ENCODE measurements at regions not wholly inside any gene's neighbourhood (a gene's known extent, or its start where the extent isn't known, plus 50 kb on each side); places are given as distances from the start of the nearest gene placed in this dataset.

GRCh38 chr17:14959106-14959648 lies 305.9 kb downstream of the PMP22 start:
- no peak for DNase-seq (ENCODE audit: extremely low read depth, low read depth, low spot score)

DNA sequence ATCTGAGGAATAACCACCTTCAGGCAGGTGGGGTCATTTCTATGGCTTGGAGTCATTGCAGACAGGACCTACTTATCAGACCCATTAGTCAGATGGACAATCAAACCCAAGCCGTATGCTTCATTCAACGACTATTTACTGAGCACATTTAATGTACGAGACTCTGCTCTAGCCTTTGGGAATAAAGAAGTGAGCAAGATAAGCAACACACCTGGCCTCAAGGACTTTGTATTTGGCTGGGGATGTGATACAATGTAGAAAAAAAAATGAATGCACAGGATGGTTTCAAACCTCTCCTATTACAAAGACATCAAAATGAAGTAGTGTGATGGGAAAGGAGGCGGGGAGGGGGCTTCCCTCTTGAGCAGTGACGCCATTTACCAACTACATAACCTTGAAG lies 311.7 kb downstream of the PMP22 start:
- no peak for DNase-seq (ENCODE audit: extremely low read depth, low read depth, low spot score)

DNA sequence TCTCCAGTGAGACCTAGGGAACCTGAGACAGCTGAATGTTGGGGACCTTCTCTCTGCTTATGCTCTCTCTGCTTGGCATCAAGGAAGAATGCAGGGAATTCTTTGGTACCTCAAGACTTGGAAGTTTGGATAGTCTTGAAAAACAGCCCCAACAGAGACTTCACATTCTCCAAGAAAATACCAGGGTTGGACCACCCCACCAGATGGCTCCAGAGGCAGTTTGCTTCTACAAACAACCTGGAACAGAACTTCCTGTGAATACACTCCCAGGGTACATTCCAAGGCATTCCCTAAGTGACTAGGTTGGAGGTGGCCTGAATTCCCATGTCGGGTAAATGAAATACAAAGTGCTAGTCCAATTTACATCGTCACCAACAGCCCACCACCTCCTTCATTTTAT lies 314.4 kb downstream of the PMP22 start:
- DNase-seq (ENCODE audit: extremely low read depth, low read depth, low spot score): no peak

DNA sequence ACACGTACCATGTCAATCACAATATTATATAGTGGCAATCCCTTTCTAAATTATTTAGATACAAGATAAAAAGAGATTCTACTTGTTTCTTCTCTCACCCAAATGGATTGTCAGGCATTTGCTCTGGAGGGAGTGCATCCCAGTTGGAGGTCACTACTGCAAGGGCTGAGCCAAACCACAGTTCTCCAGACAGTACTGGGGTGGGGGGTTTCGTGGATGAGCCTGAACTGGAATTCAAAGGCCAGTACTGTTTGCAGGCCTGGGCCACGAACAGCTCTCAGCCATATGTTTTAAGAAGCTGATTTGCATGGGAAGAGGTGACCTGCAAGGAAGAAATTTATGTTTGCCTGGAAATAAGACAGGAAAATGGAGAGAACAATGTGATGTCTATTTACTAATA lies 314.9 kb downstream of the PMP22 start:
- no peak for DNase-seq (ENCODE audit: extremely low read depth, low read depth, low spot score)

DNA sequence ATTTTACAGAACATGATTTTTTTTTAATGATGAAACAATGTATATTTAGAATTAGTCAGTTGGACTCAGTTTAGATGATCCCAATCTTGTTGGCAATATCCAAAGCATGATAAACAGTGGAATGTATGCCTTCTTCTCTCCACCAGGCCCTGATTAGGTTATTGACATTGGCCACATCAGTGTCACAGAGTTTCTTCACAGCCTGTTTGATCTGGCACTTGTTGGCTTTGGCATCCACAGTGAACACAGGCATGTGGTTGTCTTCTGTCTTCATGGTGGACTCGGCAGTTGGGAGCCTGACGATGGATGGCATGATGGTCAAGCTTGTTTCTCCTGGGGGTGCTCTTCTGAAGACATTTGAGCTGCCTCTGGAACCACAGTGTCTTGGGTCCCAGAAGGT lies 317.5 kb downstream of the PMP22 start:
- no peak for DNase-seq (ENCODE audit: extremely low read depth, low read depth, low spot score)

DNA sequence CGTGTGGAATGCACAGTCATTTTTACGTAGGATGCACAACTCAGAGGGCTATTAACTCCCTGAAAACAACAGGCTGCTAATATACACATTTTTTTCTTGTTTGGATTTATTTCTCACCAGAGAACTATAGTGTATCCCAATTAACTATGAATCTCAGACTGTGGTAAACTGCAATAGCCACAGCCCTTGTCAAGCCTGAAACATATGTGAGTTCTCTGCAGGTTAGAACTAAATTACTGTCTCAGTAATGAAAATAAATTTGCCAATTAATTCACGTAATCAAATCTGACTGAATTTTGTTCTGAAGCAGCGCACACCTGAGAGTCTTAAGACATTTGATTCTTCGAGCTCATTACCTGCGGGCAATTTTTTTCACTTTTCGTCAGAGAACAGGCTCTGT lies 318.6 kb downstream of the PMP22 start:
- no peak for DNase-seq (ENCODE audit: extremely low read depth, low read depth, low spot score)

DNA sequence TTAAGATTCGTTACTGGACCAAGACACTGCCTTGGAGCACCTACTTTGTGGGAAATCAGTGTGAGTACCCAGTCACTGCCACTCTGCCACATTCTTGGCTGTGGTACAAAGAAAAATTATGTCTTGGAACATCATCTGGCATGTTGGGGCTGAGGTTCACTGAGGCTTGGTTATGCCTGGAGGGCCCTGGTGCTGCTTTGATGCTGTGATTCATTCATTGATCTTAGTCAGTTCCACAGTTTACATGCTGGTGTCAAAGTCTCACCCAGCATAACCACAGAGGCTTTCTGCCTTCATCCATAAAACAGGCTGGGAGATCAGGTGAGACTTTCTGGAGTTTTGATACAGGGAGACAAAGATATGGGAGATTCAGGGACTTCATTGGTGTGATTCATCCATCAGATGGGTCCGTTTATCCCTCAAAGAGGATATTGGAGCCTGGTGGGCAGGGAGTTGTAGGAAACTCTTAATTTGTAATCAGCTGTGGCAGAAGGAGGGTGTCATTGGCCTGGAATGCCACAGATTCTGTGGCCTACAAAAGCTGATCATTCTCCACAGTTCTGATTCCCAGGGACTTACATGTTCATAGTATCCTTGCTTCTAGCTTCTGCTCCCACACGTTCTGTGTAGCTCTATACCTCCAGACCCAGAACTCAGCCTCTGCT lies 322.5 kb downstream of the PMP22 start:
- DNase-seq (ENCODE audit: extremely low read depth, low read depth, low spot score): no peak

DNA sequence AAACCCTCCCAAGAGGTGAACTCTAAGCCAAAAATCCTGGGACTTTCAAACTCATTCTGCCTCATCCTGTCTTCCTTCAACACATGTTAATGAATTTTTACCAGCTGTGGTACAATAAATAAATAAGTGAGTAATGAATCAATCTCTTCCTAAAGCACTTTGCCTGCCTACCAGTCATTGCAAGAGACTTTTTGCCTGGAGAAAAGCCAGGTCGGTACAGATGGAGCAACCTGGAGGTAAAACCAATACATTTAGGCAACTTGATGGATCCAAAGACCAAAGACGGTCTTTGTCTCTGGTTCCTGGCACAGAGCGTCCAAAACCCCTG lies 324.2 kb downstream of the PMP22 start:
- DNase-seq (ENCODE audit: extremely low read depth, low read depth, low spot score): no peak

- DNase-seq (ENCODE audit: extremely low read depth, low read depth, low spot score): no peak
Measured at GRCh38 chr17:14940108-14940937, 324.8 kb downstream of the PMP22 start.

DNA sequence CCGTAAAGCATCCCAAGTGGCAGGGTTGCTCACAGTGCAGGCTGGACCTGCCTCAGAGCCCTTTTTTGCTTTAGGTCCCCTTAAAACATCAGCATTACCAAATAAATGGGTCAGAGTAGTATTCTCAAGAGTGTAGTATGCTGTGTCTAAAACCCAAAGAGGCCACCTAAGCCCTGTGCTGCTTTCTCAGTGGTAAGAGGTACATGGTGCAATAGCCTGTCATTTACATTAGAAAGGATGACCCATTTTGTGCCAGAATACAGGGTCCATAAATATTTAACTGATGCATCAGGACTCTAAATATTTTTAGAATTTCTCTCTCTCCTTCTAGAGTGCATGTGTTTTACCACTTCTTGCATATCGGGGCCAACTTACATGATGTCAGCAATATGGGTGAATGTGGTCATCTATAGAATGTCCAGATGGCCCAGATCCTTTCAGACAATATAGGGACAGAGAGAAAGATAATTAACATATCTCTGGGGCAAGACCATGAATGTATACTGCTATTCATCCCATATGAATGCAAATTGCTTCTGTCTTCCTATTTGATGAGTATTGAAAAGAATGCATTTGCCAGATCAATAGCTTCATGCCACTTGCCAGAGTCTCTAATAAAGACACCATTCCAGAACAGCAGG lies 329.2 kb downstream of the PMP22 start:
- no peak for DNase-seq (ENCODE audit: extremely low read depth, low read depth, low spot score)

- DNase-seq (ENCODE audit: extremely low read depth, low read depth, low spot score): no peak
Measured at GRCh38 chr17:14935139-14935841, 329.8 kb downstream of the PMP22 start.

DNA sequence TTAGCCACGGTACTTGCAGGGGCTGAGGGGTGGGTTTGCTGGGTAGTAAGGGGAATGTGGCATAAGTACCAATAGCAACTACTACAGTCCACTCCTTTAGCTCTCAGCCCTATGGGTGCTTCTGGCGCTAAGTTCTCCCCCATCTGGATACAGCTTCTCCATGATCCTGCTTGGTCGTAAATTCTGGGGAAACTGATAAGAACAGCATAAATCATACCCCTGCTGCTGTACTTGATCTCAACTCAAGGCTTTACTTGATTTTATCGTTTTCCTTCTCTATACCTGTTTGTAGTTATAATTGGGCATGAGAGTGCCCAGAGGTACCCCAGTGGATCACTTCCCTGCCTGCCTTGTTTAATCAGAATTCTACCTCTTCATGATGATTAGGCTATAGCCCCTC lies 331.4 kb downstream of the PMP22 start:
- DNase-seq (ENCODE audit: extremely low read depth, low read depth, low spot score): no peak

DNA sequence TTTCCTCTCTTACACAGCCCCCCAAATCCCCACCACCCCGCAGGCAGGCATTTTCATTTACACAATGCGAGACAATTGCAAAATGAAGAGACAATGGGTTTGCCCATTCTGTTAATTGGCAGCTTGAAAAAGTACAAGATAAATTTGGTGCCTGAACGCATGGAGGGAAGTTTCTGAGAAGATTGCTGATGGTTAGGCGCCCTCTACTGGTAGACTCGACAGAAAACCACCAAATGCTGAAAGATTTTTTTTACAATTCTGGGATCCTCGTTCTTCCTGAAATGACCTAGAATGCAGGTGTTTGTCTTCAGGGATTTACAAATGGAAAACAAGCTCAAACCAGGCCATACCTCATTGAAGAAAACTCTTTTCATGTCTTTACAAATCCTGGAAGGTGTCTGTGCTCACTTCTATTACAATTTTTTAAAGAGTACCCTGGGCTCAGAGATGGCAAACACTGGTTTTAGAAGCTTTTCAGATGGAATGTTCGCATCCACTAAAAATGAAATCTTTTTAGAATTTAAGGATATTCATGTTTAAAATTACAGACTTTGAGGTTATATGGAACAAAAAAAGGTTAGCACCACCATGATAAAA lies 338.5 kb downstream of the PMP22 start:
- DNase-seq (ENCODE audit: extremely low read depth, low read depth, low spot score): peak; percentile 14

DNA sequence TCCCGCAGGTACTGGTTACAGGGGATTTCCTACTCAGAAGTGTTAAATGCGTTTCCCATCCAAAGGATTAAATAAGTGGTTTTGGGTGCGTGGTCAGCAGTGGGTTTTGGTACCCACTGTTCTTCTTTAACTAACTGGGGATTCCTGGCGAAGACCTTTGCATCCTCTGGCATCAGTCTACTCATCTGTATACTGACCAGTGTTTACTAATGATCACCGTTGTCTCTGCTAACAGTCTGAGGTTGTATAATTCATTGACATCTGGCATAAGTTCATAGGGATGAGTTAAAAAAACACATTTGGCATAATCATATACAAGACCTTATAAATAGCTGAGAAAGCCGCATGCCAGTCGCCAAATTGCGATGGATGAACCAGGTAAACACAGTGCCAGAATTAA lies 339.1 kb downstream of the PMP22 start:
- DNase-seq (ENCODE audit: extremely low read depth, low read depth, low spot score): no peak

DNA sequence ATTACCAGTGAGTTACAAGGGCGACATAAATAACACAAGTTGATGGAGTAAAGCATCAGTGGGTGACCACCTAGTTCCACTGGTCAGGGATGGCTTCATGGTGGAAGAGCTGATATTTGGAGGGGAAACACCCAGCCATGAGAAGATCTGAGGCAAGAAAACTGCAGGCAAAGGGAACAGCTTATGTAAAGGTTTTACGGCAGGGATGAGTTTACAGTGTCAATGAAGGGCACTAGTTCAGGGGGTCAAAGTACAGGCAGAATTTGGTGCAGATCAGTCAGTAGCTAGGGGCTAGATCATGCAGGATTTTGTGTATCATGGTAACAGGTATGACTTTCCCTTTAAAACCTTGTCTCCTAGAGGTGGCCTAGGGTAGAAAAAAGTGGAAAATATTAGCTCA lies 339.6 kb downstream of the PMP22 start:
- DNase-seq (ENCODE audit: extremely low read depth, low read depth, low spot score): no peak

GRCh38 chr17:14923981-14924380 lies 341.1 kb downstream of the PMP22 start:
- no peak for DNase-seq (ENCODE audit: extremely low read depth, low read depth, low spot score)

DNA sequence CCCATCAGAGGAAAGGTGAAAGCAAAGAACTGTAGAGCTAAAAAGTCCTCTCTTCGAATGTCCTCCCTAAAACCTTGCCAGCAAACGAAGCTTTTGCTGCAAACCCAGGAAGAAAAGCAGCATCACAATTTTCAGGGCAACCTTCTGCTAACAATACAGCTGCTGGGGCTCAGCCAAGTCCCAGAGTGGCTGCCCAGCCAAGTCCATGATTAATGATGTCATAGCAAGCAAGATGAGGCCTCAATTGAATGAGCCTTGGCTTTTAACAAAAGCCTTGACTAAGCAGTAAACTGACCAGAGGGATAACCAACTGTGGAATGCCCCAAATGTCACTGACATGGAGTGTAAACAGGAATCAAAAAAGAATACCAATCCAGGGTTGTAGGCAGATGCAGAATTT lies 342.7 kb downstream of the PMP22 start:
- no peak for DNase-seq (ENCODE audit: extremely low read depth, low read depth, low spot score)

DNA sequence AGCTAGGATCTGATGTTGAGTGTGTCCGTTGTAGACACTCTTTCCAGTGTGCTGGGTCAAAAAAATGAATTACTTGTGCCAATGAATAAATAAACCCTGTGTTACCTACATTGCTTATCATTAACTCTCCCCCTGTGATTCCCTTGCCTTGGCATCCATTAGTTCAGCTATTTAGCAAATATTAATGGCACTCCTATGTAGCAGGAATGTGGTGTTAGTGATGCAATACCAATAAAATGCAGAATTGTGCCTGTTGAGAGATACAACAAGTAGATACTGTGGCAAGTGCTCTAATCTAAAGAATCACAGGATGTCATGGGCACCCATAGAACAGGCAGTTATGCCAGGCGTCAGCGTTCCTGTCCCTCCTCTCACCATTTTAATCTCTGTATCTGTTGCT lies 343.2 kb downstream of the PMP22 start:
- no peak for DNase-seq (ENCODE audit: extremely low read depth, low read depth, low spot score)

- DNase-seq (ENCODE audit: extremely low read depth, low read depth, low spot score): no peak
Measured at GRCh38 chr17:14919631-14920213, 345.4 kb downstream of the PMP22 start.

GRCh38 chr17:14919094-14919493 lies 346.0 kb downstream of the PMP22 start:
- DNase-seq (ENCODE audit: extremely low read depth, low read depth, low spot score): no peak
